ENCODE measurements at regions not wholly inside any gene's neighbourhood (a gene's known extent, or its start where the extent isn't known, plus 50 kb on each side); places are given as distances from the start of the nearest gene placed in this dataset.

GRCh38 chr6:1066449-1067090, 245.3 kb upstream of the FOXQ1 start:
- TF ChIP-seq CTCF (IDR thresholded peaks at IDR 0.05), result no peak
- no peak for TF ChIP-seq POLR2A (IDR thresholded peaks at IDR 0.05)

Measured in ovary (tissue), 3 donors.